Esophagus muscularis mucosa (tissue), 3 donors: ENCODE measurements at regions not wholly inside any gene's neighbourhood (a gene's known extent, or its start where the extent isn't known, plus 50 kb on each side); places are given as distances from the start of the nearest gene placed in this dataset.

Source experiments
- POLR2A ChIP-seq: fragments of 450-650 bp; IDR thresholded peaks from one replicate; pipeline ENCODE4 v1.6.1; 2017; ENCODE audit warnings: antibody characterized with exemption, moderate library complexity, mild to moderate bottlenecking, low read depth
- TF ChIP-seq, protein P1 (sequence below), 3 experiments: fragments of 200-600 bp in 2 of 3; fragments of 450-650 bp in 1 of 3; sonication (generic) in 2 of 3; IDR thresholded peaks; one replicate each; pipeline ENCODE4 v1.5.1; 2017 to 2019; ENCODE audit warnings: antibody characterized with exemption in 3 of 3, mild to moderate bottlenecking in 2 of 3, moderate library complexity in 1 of 3

DNA sequence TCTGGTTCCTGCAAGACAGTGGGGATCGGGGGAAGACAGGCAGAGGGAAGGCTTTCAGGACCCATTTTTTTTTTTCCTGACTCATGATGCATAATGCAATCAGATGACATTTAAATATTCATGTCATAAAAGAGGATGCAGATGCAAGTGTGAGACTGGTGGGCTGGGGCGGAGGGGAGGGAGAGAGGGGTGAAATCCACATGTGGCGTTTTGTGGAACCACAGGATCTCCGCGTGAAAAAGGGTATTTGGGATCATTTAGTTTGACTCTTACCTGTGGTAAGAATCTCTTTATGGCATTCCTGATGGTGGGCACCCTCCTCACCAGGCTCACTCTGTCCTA lies 249.3 kb upstream of the CSF3R start:
- no peak for TF ChIP-seq POLR2A
- TF ChIP-seq, protein P1, sequence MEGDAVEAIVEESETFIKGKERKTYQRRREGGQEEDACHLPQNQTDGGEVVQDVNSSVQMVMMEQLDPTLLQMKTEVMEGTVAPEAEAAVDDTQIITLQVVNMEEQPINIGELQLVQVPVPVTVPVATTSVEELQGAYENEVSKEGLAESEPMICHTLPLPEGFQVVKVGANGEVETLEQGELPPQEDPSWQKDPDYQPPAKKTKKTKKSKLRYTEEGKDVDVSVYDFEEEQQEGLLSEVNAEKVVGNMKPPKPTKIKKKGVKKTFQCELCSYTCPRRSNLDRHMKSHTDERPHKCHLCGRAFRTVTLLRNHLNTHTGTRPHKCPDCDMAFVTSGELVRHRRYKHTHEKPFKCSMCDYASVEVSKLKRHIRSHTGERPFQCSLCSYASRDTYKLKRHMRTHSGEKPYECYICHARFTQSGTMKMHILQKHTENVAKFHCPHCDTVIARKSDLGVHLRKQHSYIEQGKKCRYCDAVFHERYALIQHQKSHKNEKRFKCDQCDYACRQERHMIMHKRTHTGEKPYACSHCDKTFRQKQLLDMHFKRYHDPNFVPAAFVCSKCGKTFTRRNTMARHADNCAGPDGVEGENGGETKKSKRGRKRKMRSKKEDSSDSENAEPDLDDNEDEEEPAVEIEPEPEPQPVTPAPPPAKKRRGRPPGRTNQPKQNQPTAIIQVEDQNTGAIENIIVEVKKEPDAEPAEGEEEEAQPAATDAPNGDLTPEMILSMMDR (IDR thresholded peaks at IDR 0.05) = no peak
